Islet precursor cell (in vitro differentiated cells): ENCODE measurements at regions not wholly inside any gene's neighbourhood (a gene's known extent, or its start where the extent isn't known, plus 50 kb on each side); places are given as distances from the start of the nearest gene placed in this dataset.

Experiments
- DNase-seq: peaks from one replicate; pipeline ENCODE4 v3.0.0-alpha.2; 2018

DNA sequence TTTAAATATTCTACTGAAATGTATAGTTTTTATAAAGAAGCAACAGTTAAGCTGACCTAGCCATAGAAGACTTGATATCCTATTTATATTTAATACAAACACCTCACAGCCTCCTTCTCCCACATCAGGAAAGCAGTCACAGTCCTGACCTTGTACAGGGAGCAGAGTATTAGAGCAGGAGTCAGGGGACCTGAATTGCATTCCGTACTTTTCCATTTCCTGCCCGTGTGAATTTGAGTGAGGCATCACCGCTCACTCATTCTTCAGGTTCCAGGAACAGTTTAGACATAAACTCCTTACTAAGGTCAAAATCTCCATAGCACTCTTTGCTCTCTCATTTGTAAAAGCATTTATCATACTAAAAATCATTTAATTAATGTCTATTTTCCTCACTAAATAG lies 482.5 kb upstream of the FAT3 start:
- DNase-seq = peak; percentile 81

DNA sequence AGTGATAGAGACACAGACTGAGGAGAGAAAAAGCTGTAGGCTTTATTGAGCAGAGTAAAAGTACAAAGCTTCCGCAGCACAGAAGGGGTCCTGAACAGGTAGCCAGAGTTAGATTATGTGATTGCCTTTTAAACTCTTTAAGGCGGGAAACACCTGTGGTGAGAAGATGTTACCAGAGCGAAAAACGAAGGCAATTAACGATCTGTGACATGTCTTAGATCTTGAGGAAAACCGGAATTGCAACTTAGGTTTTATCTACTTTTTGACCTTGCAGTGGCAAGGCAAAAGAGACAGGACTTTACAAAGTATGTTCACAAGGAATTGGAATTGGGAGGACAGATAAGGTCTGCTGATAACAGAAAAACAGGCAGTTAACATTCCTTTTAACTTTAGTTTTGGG lies 493.6 kb upstream of the FAT3 start:
- peak; percentile 52 for DNase-seq

DNA sequence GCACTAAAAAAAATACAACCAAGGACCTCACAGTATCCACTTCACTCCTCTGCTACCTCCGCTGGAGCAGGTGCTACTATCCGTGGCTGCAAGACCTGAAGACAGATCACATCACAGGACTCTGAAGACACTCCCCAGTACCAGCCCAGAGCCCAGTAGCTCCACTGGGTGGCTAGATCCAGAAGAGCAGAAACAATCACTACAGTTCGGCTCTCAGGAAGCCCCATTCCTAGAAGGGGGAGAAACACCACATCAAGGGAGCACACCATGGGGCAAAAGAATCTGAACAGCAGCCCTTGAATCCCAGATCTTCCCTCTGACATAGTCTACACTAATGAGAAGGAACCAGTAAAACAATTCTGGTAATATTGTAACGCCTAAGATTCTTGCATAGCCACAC lies 494.0 kb upstream of the FAT3 start:
- DNase-seq = peak; percentile 55

GRCh38 chr11:91730057-91730456 lies 494.6 kb upstream of the FAT3 start:
- DNase-seq = peak; percentile 55

DNA sequence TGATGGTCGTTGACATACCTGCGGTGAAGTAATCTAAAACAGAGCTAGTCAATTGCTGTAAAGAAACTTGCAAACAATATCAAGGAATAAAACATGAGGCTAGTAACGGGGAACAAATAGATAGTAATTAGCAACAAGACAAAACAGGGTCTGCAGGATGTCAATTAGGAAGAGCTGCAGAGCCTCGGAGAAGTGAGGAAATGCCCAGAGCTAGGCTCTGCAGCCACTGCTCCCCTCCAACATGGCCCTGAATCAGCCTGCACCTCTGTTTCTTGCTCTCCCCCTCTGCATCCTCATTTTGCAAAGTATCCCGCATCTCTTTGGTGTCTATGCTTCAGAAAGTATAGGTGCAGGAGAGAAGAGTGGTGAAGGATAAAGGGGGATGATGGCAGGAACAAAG lies 507.4 kb upstream of the FAT3 start:
- no peak for DNase-seq

- peak; percentile 58 for DNase-seq
Measured at GRCh38 chr11:91707652-91708482, 516.8 kb upstream of the FAT3 start.

GRCh38 chr11:91703042-91703441 lies 521.6 kb upstream of the FAT3 start:
- no peak for DNase-seq

GRCh38 chr11:91700854-91701253 lies 523.8 kb upstream of the FAT3 start:
- DNase-seq = no peak

- no peak for DNase-seq
Measured at GRCh38 chr11:91698845-91699244, 525.8 kb upstream of the FAT3 start.

DNA sequence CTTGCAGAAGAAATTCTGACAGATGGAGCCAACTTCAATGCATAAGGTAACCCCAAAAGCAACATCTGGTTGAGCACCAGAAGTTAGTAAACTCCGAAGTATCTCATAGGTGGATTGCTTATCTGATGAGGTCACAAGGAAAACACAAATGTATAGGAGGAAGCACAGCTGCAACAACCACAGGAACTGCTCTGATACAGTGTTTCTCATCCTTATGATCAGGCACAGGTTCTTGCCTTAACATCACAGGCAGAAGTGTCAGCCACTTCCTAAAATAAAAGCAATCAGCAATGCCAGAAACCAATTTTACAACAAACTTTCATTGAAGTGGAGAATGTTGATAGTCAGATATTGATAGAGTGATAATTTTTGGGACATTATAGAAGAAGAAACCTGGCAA lies 530.3 kb upstream of the FAT3 start:
- DNase-seq = no peak

GRCh38 chr11:91691872-91692271 lies 532.7 kb upstream of the FAT3 start:
- DNase-seq = no peak

GRCh38 chr11:91688672-91689071 lies 535.9 kb upstream of the FAT3 start:
- DNase-seq = no peak

- no peak for DNase-seq
Measured at GRCh38 chr11:91686700-91687099, 537.9 kb upstream of the FAT3 start.

- DNase-seq = no peak
Measured at GRCh38 chr11:91686281-91686680, 538.3 kb upstream of the FAT3 start.

DNA sequence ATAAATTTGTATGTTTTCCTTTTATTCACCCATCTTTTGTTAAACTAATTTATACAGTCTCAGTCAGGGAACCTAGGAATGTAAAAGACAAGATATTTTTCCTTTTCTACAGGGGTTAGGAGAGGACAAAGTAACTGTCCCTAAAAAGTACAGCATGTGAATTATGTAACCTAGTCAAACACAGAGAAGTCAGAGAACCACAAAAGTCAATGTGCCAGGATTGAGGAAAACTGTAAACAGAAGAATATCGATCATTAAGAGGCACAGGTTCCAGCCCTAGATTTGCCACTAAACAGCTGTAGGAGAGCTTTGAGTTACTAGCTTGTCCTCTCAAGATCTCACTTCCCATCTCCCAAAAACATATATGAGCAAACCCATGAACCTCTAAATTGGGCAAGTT lies 550.9 kb upstream of the FAT3 start:
- no peak for DNase-seq

DNA sequence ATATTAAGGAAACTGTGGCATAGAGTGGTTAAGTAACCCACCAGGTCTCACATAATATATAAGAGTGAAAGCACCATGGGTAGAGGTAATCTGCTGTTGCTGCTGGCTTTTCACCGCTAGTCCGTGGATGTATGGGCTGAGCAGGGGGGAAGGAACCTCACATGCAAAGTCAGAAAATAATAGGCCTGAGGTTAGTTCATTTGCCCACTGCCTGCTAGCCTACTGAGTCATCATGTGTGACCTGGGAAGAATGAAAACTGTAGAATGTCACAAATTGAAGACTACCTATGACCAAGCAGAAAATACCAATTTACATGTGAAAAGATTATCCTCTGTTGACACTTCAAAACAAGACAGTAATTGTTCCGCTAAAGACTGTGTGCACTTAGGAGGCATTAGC lies 560.1 kb upstream of the FAT3 start:
- peak; percentile 74 for DNase-seq

GRCh38 chr11:91660036-91660435 lies 564.6 kb upstream of the FAT3 start:
- DNase-seq = no peak

DNA sequence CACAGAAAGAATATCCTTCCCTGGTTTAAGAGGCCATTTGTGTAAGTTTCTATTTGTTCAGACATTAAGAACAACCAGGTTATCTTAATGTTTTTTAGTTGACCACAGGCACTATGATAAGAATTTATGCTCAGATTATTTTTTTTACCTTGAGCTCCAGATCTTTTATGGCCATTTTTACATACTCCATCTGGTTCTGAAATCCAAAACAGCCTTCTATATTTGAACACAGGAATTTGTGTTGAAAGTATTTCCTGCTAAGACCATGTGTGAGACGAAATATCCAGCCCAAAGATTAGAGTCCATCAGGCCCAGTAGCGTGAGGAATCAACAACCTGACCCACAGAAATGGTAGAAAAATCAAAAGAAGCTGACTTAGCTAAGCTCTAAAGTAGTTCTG lies 569.9 kb upstream of the FAT3 start:
- no peak for DNase-seq

DNA sequence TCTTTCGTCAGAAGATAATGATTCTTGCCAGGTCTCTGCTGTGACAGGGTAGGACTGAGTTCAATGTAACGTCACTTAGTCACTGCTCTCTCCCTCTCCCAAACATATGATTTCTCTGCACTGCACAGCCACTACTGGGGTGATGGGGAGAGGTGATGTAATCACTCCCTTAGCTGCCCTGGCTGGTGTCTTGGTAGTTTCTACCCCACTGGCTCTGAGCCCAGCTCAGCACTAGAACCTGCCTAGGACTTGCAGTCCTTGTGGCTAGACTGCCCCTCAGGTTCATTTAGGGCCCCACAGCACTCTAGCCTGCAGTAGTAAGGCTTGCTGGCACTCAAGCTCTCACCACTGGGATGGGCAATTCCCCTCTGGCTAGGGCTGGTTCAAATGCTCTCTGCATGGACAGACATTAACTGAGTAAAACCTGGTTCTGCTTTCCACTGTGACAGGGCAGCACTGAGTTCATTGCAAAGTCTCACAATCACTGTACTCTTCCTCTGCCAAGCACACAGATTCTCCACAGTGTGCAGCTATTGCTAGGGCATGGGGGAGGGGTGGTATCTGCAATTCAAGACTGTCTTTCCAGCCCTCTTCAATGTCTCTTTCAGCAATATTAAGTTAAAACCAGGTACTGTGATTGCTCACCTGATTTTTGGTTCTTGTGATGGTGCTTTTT lies 571.4 kb upstream of the FAT3 start:
- no peak for DNase-seq

GRCh38 chr11:91650802-91651201 lies 573.8 kb upstream of the FAT3 start:
- no peak for DNase-seq

DNA sequence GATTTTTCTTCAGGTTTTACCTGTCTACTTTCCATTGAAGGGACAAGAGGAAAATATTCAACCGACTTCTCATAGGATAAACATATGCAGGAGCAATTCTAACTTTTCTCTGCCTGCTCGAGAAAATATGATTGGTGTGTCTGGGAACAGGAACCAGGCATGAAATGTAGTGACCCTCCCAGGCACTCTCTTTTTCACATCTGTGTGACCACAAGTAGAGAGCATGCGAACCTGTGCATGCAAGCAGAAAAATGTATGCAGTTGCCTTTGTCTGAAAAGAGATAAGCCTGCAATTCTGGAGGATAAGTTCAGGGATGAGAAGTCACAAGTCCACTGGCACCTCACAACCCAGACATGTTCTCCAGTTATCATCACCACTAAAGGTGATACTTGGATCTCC lies 583.5 kb upstream of the FAT3 start:
- DNase-seq = no peak

DNA sequence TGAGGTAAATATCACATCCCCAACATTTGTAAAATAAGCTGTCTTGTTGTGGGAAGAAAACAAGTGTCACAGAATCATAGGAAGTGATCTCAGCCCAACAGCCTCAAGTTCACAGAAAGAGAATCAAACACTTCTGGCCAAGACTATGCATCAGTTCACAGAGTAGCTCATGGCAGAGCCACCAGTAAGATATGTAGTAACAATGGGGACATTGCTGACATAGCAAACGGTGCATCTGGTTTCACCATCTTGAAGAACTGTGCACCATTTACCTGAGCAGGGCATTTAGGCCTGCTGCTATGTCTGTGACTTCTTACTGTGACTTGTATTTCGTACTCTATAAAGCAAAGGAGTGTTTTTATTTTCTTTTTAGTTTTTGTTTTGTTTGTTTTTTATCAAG lies 585.3 kb upstream of the FAT3 start:
- DNase-seq = no peak

DNA sequence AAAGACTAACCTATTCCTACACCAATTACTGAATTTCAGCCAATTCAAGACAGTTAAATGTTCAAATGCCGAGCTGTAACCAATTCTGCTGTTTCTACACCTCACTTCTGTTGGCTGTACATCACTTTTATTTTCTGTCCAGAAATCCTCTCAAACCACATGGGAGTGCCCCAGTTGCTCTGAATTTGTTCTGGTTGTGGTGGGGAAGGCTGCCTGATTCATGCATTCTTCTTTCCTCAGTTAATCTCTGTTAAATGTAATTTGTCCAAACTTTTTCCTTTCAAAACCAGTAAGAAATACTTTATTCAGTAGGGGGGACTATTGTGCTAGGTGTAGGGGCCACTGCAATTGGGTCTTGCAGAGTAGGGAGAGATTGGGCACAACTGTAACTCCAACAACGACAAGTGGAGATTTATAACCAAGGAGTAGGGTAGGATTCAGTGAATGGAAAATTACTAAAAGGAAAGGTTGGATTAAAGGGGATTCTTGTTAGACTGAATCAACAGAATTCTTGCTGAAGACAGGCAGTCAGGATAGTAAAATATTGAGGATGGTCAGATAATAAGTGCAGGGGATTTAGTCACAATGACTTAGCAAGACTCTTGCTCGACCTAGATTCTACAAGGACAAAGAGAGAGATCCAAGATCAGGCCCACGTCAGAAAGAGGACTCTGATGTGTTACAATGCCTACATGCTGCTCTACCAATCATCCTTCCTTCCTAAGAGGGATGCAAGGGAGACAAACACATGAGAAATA lies 593.5 kb upstream of the FAT3 start:
- no peak for DNase-seq

GRCh38 chr11:91625495-91625894 lies 599.1 kb upstream of the FAT3 start:
- no peak for DNase-seq
